HG03045 (cell line): ENCODE measurements at regions not wholly inside any gene's neighbourhood (a gene's known extent, or its start where the extent isn't known, plus 50 kb on each side); places are given as distances from the start of the nearest gene placed in this dataset.

ENCODE experiments used
- ATAC-seq: cut with Tn5 transposase; IDR thresholded peaks from one replicate; pipeline ENCODE4 v1.9.1; 2021; ENCODE audit warnings: mild to moderate bottlenecking, moderate library complexity; ENCODE audit not compliant: unreplicated experiment

DNA sequence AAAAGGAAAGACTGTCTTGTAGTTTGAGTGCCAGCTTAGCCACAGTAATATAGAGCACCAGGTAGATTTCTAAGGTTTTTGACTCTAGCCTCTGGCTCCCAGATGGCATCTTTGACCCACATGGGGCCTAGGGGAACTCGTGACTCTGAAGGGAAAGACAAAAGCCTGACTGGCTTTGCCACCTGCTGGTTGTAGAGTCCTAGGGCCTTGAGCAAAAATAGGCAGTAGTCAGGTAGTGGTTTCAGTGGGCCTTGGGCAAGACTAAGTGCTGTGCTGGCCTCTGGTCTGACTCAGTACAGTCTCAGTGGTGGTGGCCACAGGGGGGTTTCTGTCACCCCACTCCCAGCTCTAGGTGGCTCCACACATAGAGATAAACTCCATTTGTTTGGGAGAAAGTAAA, 349.4 kb downstream of the FAM181B start:
- no peak for ATAC-seq

DNA sequence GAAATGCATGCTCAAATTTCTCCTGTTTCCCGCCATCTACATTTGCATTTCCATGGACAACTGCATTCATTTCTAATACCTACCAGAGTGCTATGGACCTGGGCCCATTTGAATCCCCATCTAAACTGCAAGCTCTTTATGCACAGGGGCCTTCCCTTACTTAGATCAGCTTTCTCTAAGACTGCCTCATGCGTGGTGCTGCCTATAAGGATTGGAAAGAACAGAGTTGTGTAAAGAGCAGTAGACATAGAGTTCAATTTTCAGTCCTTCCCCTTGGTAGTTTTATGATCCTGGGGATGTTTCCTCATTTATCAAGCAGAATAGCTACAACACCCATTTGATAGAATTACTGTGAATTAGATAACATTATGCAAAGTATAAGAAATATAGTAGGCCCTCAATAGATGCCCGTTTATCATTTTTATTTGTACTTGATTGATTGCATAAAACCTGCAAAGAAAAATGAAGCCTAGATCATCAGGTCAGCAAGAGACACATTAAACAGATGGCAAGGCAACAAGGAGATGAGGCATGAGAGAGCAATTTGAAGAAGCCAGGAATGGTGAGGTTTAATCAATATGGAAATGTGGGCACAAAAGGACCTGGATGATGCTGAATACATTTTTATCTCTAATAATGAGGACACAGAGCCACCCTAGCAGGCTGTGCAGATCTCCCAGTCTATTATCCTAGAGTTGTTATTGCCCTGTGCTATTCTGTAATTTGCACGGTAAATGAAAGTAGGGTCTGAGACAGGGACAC, 359.7 kb downstream of the FAM181B start:
- ATAC-seq: no peak

- ATAC-seq: no peak
These were observed 368.3 kb downstream of the FAM181B start for GRCh38 chr11:82365351-82365750.

DNA sequence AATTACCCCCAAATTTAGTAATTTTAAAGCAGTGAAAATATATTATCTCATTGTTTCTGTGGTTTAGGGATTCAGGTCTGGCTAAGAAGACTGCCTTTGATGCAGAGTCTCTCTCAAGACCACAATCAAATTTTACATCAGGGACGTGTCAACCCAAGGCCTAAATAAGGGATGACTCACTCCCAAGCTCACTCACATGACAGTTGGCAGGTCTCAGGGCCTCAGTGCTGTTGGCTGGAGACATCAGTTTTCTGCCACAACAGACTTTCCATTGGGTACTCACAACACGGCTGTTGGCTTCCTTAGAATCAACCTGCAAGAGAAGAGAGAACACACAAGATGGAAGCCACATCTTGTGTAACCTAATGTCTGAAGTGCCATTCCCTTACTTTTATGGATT, 377.3 kb downstream of the FAM181B start:
- ATAC-seq: no peak

GRCh38 chr11:82355313-82355823, 378.3 kb downstream of the FAM181B start:
- ATAC-seq: no peak

- no peak for ATAC-seq
These were observed 406.8 kb downstream of the FAM181B start for GRCh38 chr11:82326853-82327252.

GRCh38 chr11:82321206-82321605, 412.5 kb downstream of the FAM181B start:
- ATAC-seq: no peak

DNA sequence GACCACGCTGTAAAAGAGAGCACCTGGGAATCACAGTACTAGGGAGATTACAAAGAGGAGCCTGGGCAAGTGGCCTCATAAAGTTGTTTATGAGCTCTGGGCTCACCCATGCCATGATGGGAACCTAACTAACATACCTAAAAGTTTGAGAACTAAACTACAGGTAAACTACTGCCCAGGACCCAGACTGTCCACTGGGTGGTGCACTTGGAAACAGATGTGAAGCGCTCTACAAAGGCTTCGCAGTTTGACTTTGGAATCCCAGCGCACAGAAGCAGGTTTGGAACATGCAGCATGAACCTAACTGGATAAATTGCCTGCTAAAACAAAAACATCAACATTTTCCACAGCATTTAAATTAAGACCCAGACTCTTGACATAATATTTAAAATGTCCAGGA, 418.6 kb downstream of the FAM181B start:
- no peak for ATAC-seq

GRCh38 chr11:82308979-82309378, 424.7 kb downstream of the FAM181B start:
- ATAC-seq: no peak

GRCh38 chr11:82305123-82305522, 428.5 kb downstream of the FAM181B start:
- no peak for ATAC-seq

- no peak for ATAC-seq
These were observed 430.0 kb downstream of the FAM181B start for GRCh38 chr11:82303671-82304070.

DNA sequence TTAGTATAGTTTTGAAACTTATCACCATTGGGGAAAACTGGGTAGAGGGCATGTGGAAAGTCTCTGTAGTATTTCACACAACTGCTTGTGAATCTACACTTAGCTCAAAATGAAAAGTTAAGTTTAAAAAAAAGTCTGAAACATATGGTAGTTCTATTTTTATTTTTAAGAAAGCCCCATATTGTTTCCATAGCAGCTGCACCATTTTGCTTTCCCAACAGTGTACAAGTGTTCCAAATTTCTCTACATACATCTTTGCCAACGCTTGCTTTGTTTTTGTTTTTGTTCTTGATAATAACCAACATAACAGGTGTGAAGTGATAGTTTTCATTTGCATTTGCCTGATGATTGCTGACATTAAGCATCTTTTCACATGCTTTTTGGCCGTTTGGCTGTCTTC, 445.2 kb downstream of the FAM181B start:
- ATAC-seq: no peak

DNA sequence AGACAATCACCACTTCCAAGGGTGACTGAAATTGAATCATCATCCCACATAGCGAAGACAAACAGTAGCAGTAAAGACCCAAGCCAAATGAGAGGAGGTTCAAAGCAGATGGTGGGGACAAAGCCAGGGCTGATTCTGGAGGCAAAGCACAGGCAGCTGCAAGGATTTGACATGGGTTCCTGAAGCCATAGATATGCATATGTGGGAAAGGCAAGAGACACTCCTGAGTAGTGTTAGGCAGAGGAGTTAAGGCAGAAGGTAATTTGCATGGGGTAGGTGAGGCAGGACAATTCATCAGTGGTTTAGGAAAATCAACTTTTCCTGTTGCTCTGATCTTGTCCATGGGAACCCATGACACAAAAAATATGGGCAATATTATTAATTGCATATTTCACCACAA, 462.8 kb downstream of the FAM181B start:
- no peak for ATAC-seq

DNA sequence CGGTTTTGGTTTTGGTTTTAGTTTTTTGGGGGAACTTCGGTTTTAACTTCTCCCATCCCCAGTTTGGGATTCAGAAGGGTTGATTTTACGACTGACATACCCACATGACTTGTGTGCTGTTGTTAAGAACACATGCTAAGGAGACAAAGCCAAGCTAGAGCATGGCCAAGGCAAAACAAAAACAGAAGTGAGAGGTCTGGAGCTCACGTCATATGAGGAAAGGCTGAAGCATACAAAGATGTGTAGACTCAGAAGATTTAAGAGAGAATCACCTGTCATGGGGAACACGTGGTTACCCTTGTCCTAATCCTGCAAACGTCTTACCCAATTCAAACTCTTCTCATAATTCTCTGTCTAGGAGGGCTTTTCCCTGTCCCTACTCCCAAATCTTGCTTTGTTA, 465.0 kb downstream of the FAM181B start:
- no peak for ATAC-seq

DNA sequence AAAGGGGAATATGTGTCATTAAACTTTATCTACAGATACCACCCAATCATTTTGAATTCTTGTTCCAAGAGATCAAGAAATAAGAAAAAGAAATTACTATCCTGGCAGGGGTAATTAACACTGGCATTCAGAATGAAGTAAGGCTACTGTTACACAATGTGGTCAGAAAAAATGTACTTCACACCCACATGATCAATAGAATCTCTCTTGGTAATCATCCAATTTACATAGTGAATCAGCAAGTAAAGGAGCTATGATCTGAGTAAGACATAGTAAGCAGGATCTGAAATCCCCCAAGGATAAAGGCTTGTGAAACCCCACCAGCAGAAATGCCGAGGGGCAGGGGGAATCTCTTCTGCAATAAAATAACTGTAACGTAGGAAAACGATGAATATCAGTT, 466.5 kb downstream of the FAM181B start:
- no peak for ATAC-seq

GRCh38 chr11:82261367-82261766, 472.3 kb downstream of the FAM181B start:
- no peak for ATAC-seq

- no peak for ATAC-seq
These were observed 483.6 kb downstream of the FAM181B start for GRCh38 chr11:82250047-82250446.

DNA sequence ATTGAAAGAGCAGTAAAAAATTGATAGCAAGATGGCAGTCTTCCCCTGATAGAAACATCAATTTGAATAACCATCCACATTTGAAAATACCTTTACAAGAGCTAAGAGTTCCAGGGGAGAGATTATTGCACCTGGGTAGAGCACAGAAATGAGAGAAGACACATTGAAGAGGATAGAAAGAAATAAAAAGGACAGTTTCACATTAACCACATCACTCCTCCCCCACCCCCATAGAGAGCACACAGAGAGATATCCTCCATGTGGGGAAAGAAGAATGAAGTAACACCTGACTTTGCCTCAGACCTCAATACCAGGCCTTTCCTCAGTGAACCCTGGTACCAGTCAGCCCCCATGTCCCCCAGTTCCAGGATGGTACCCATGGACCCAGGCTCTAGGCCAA, 486.7 kb downstream of the FAM181B start:
- no peak for ATAC-seq

GRCh38 chr11:82239498-82239897, 494.2 kb downstream of the FAM181B start:
- no peak for ATAC-seq

DNA sequence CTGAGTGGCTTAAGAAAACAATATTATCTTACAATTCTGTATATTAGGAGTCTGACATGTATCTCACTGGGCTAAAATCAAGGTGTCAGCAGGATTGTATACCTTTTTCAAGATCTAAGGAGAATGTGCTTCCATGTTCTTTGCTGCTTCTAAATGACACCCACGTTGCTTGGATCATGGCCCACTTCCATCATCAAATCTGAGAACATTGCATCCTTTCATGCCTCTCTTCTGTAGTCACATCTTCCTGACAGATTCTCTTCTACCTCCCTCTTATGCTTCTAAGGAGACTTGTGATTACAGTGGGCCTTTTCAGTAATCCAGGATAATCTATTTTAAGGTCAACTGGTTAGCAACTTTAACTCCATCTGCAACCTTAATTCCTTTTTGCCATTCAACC, 499.4 kb downstream of the FAM181B start:
- no peak for ATAC-seq

DNA sequence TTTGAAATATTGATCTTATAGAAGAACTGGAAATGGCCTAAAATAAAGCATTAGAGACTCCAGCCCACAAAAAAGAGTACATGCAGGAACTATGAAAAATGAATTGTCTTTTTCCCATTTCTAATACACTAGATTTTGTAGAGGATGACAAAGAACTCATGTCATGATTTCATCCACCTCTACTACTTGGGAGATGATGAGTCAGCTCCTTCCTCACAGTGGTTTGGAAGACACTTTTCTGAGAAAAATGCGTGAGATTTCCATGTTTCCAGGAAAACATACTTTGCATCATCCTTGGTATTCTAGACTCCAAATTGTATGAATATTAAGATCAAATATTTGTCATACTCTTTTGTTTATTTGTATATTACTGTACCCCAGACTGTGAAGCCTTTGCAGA, 500.5 kb downstream of the FAM181B start:
- ATAC-seq: no peak

DNA sequence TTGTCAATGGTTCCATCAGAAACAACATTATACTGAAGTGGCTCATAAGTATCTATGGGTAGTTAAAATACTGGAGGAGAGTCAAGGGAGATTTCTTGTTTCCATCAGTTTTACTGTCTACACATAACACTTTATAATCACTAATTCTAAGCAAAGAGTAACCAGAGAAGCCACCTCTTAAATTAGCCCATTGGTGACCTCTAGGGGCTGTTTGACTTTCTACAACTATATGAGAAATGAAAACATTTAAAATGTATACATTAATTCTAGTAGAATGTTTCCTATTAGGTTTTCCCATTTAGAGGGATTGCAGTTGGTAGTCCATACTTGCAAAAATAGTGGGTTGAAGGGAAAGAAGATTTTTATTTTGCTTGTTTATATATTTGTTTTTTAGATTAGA, 504.3 kb downstream of the FAM181B start:
- no peak for ATAC-seq

DNA sequence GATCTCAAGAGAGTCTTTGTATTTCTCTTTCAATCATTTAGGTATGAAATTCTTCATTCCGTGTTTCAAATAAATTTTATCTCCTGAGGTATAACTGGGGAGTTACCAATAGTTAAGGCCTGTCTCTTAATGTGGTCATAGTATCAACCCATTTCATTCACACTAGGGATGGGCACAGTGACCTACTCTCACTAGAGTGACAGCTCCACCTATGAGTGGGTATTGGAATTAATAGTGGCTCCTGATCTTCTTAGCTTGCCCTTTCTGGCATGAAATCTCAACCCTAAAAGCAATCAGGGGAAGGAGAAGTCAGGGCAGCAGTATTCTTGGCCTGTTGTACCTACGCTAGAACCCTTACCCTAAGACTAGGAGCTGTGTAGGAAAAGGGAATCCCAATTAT, 507.7 kb downstream of the FAM181B start:
- ATAC-seq: no peak
